IMR-90 (cell line): ENCODE measurements at regions not wholly inside any gene's neighbourhood (a gene's known extent, or its start where the extent isn't known, plus 50 kb on each side); places are given as distances from the start of the nearest gene placed in this dataset.

Experiments
- ATAC-seq: fragments of 200-7000 bp; cut with Tn5 transposase; 2 replicates; pipeline ENCODE4 v1.9.1; 2020; ENCODE audit warnings: low read depth, mild to moderate bottlenecking, moderate library complexity
- BruUV-seq: library from RNA; stranded (reverse); fragments of 400-500 nt; replicated peaks from 2 replicates; lab custom pipeline; 2021; lab: Mats Ljungman, UMichigan
- CTCF ChIA-PET: fragments of 300-600 bp; formaldehyde crosslinking; extraction: SDS; loops from one replicate; lab custom pipeline; 2021; ENCODE audit warnings: antibody characterized with exemption; lab: Yijun Ruan, JAX
- POLR2A ChIA-PET: fragments of 300-600 bp; sonication (Branson Sonifier 250); formaldehyde crosslinking; loops from one replicate; lab custom pipeline; 2022; ENCODE audit warnings: antibody characterized with exemption; ENCODE audit not compliant: unreplicated experiment; lab: Charles Lee
- DNase-seq: peaks from one replicate; pipeline ENCODE4 v3.0.0; 2013
- H2AFZ ChIP-seq: replicated peaks from 2 replicates; pipeline ENCODE3; 2013; ENCODE audit warnings: low read length, mild to moderate bottlenecking; ENCODE audit not compliant: poor library complexity
- H2AK5ac ChIP-seq: 2 replicates; pipeline ENCODE4 v1.6.1; 2013; ENCODE audit warnings: low read depth, low read length, inconsistent platforms
- H2AK9ac ChIP-seq: replicated peaks from 2 replicates; pipeline ENCODE3; 2013; ENCODE audit warnings: mild to moderate bottlenecking, low read depth, low read length, moderate library complexity; ENCODE audit not compliant: poor library complexity
- H2BK120ac ChIP-seq: 2 replicates; pipeline ENCODE4 v1.6.1; 2013; ENCODE audit warnings: low read depth, low read length, inconsistent platforms
- H2BK15ac ChIP-seq: 3 replicates; pipeline ENCODE4 v1.6.1; 2013; ENCODE audit warnings: low read depth, low read length, inconsistent platforms
- H2BK20ac ChIP-seq: 2 replicates; pipeline ENCODE4 v1.6.1; 2013; ENCODE audit warnings: low read depth, mild to moderate bottlenecking, inconsistent platforms, low read length, moderate library complexity
- H2BK5ac ChIP-seq: 2 replicates; pipeline ENCODE4 v1.6.1; 2013; ENCODE audit warnings: mild to moderate bottlenecking, low read depth, low read length, inconsistent platforms; ENCODE audit not compliant: poor library complexity, severe bottlenecking
- H3K14ac ChIP-seq: replicated peaks from 2 replicates; pipeline ENCODE4 v1.6.1; 2013; ENCODE audit warnings: low read depth, low read length, inconsistent platforms
- H3K18ac ChIP-seq: 2 replicates; pipeline ENCODE4 v1.6.1; 2013; ENCODE audit warnings: low read depth, low read length, control low read depth
- H3K23ac ChIP-seq: 2 replicates; pipeline ENCODE4 v1.6.1; 2013; ENCODE audit warnings: low read depth, low read length, inconsistent platforms
- H3K27ac ChIP-seq: 2 replicates; pipeline ENCODE4 v1.5.1; 2013; ENCODE audit warnings: mild to moderate bottlenecking, control low read depth, low read length; ENCODE audit not compliant: insufficient read depth
- H3K27me3 ChIP-seq: 2 replicates; pipeline ENCODE4 v1.6.1; 2013; ENCODE audit warnings: low read length; ENCODE audit not compliant: control insufficient read depth, insufficient read depth
- H3K36me3 ChIP-seq: 2 replicates; pipeline ENCODE4 v1.6.1; 2013; ENCODE audit warnings: low read length, mixed read lengths; ENCODE audit not compliant: control insufficient read depth, insufficient read depth
- H3K4ac ChIP-seq: 2 replicates; pipeline ENCODE4 v1.6.1; 2013; ENCODE audit warnings: low read depth, low read length, inconsistent platforms
- H3K4me1 ChIP-seq: 2 replicates; pipeline ENCODE4 v1.6.1; 2013; ENCODE audit warnings: low read length, mixed read lengths; ENCODE audit not compliant: control insufficient read depth, insufficient read depth
- H3K4me2 ChIP-seq: 2 replicates; pipeline ENCODE4 v1.6.1; 2013; ENCODE audit warnings: low read depth, mild to moderate bottlenecking, control low read depth, low read length, moderate library complexity
- H3K4me3 ChIP-seq: 2 replicates; pipeline ENCODE4 v1.5.1; 2013; ENCODE audit warnings: low read depth, mild to moderate bottlenecking, control low read depth, low read length, moderate library complexity; ENCODE audit not compliant: insufficient read depth
- H3K56ac ChIP-seq: 2 replicates; pipeline ENCODE4 v1.6.1; 2013; ENCODE audit warnings: low read length, inconsistent platforms; ENCODE audit not compliant: insufficient read depth; ENCODE audit errors: extremely low read depth
- H3K79me1 ChIP-seq, 2 experiments: 2 replicates each; pipeline ENCODE4 v1.6.1; 2013; ENCODE audit warnings: low read length in 2 of 2, inconsistent platforms in 1 of 2, low read depth in 1 of 2
- H3K9ac ChIP-seq: 2 replicates; pipeline ENCODE4 v1.6.1; 2013; ENCODE audit warnings: low read depth, low read length, control low read depth
- H3K9me1 ChIP-seq: 2 replicates; pipeline ENCODE4 v1.6.1; 2013; ENCODE audit warnings: low read length, inconsistent platforms; ENCODE audit not compliant: insufficient read depth
- H3K9me3 ChIP-seq: 2 replicates; pipeline ENCODE4 v1.6.1; 2013; ENCODE audit warnings: low read length; ENCODE audit not compliant: control insufficient read depth, insufficient read depth
- H4K20me1 ChIP-seq: 2 replicates; pipeline ENCODE4 v1.6.1; 2013; ENCODE audit warnings: low read length, inconsistent platforms; ENCODE audit not compliant: insufficient read depth
- H4K5ac ChIP-seq: 2 replicates; pipeline ENCODE4 v1.6.1; 2013; ENCODE audit warnings: mild to moderate bottlenecking, low read depth, low read length, control low read depth
- H4K8ac ChIP-seq, 2 experiments: 2 replicates each; pipeline ENCODE4 v1.6.1; 2013; ENCODE audit warnings: low read depth in 2 of 2, low read length in 2 of 2, control low read depth in 1 of 2, inconsistent platforms in 1 of 2
- H4K91ac ChIP-seq: 2 replicates; pipeline ENCODE4 v1.6.1; 2013; ENCODE audit warnings: low read depth, low read length, inconsistent platforms; ENCODE audit not compliant: insufficient read depth
- CEBPB ChIP-seq: IDR thresholded peaks from 2 replicates; pipeline ENCODE4 v1.6.1; 2012; ENCODE audit warnings: low read depth, low read length, improper control_type of control experiment
- CHD1 ChIP-seq: IDR thresholded peaks from 2 replicates; pipeline ENCODE4 v1.6.1; 2012; ENCODE audit warnings: low read depth, low read length, improper control_type of control experiment
- FOS ChIP-seq: fragments of 150-350 bp; IDR thresholded peaks from 2 replicates; pipeline ENCODE4 v1.6.1; 2016; ENCODE audit warnings: low read depth, low read length
- MAFK ChIP-seq: IDR thresholded peaks from 2 replicates; pipeline ENCODE4 v1.6.1; 2012; ENCODE audit warnings: low read depth, low read length, improper control_type of control experiment
- MAZ ChIP-seq: IDR thresholded peaks from 2 replicates; pipeline ENCODE4 v1.6.1; 2012; ENCODE audit warnings: low read depth, mild to moderate bottlenecking, low read length, improper control_type of control experiment, moderate library complexity, borderline replicate concordance
- MXI1 ChIP-seq: IDR thresholded peaks from 2 replicates; pipeline ENCODE4 v1.6.1; 2012; ENCODE audit warnings: low read depth, mild to moderate bottlenecking, low read length, moderate library complexity, borderline replicate concordance
- NFE2L2 ChIP-seq: fragments of 150-350 bp; IDR thresholded peaks from 2 replicates; pipeline ENCODE4 v1.6.1; 2016; ENCODE audit warnings: low read depth, mild to moderate bottlenecking, low read length
- RAD21 ChIP-seq: IDR thresholded peaks from 2 replicates; pipeline ENCODE4 v1.6.1; 2012; ENCODE audit warnings: low read length, improper control_type of control experiment
- RCOR1 ChIP-seq: IDR thresholded peaks from 2 replicates; pipeline ENCODE4 v1.6.1; 2012; ENCODE audit warnings: mild to moderate bottlenecking, low read length, improper control_type of control experiment; ENCODE audit not compliant: insufficient replicate concordance
- USF2 ChIP-seq: fragments of 150-350 bp; IDR thresholded peaks from 2 replicates; pipeline ENCODE4 v1.6.1; 2017; ENCODE audit warnings: mild to moderate bottlenecking, antibody characterized with exemption, low read length, low read depth
- WGBS, 2 experiments: methylation state at CpG; one replicate each; pipeline versions ENCODE4 v1.1.5 to v1.1.7; 2013; ENCODE audit warnings: missing lambda C conversion rate in 2 of 2; ENCODE audit not compliant: insufficient read length in 1 of 2; ENCODE audit errors: extremely low coverage in 2 of 2; 5-methylcytosine and 5-hydroxymethylcytosine counted together
- dilution Hi-C: fragments of 300-500 bp; cut with HindIII; formaldehyde crosslinking; loops from one replicate; pipeline ENCODE4 v1.14.3; 2018; ENCODE audit warnings: low sequenced_read_pairs; ENCODE audit not compliant: unreplicated experiment
- in situ Hi-C: fragments of 300-500 bp; cut with MboI; formaldehyde crosslinking; loops from 3 replicates; pipeline ENCODE4 v1.14.3; 2019; ENCODE audit warnings: low sequenced_read_pairs, inconsistent platforms, mixed read lengths
- intact Hi-C: fragments of 100-400 bp; cut with micrococcal nuclease; formaldehyde crosslinking; loops from 2 replicates; pipeline ENCODE4 v1.10.0; 2022
- TF ChIP-seq, protein P1 (sequence below): fragments of 150-350 bp; IDR thresholded peaks from 2 replicates; pipeline ENCODE4 v1.6.1; 2016; ENCODE audit warnings: low read depth, mild to moderate bottlenecking, low read length, moderate library complexity, borderline replicate concordance
- TF ChIP-seq, protein P2 (sequence below): conservative IDR thresholded peaks from 2 replicates; pipeline ENCODE4 v1.5.1; 2012; ENCODE audit warnings: mild to moderate bottlenecking, low read depth, low read length, improper control_type of control experiment

- in situ Hi-C loops = no loop called here
- WGBS, 2 experiments = 100% methylated on average over 3 of the region's 6 CpGs; no CpG with 5 or more reads in 1 of the 2 experiments
- no peaks in the 10 kb centered on the region for H3K79me1 ChIP-seq
Measured at GRCh38 chr6:15837205-15837604, 174.4 kb upstream of the DTNBP1 start.

More at GRCh38 chr6:15837205-15837604, 174.4 kb upstream of the DTNBP1 start:
- H3K9me3 ChIP-seq = no peaks in the 10 kb centered on the region
- H2BK120ac ChIP-seq = no peak overlapping the region
- DNase-seq (no peak), ATAC-seq (no peak)
- no peak overlapping the region for H3K27ac ChIP-seq
- no peak overlapping the region for H3K56ac ChIP-seq
- ChIA-PET CTCF (no interaction called here), POLR2A (no interaction called here)
- no peak overlapping the region for H3K4ac ChIP-seq
- no peak overlapping the region for H2BK5ac ChIP-seq
- H3K23ac ChIP-seq = no peak overlapping the region
- no peaks in the 10 kb centered on the region for H3K36me3 ChIP-seq
- H3K4me3 ChIP-seq = no peak overlapping the region
- no TSS peak for BruUV-seq
- H4K8ac ChIP-seq = no peak overlapping the region
- TF ChIP-seq MXI1 (no peak), RCOR1 (no peak), MAZ (no peak), NFE2L2 (no peak), CEBPB (no peak), CHD1 (no peak), FOS (no peak), MAFK (no peak), RAD21 (no peak), USF2 (no peak)
- TF ChIP-seq, protein P1, sequence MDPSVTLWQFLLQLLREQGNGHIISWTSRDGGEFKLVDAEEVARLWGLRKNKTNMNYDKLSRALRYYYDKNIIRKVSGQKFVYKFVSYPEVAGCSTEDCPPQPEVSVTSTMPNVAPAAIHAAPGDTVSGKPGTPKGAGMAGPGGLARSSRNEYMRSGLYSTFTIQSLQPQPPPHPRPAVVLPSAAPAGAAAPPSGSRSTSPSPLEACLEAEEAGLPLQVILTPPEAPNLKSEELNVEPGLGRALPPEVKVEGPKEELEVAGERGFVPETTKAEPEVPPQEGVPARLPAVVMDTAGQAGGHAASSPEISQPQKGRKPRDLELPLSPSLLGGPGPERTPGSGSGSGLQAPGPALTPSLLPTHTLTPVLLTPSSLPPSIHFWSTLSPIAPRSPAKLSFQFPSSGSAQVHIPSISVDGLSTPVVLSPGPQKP = no peak
- TF ChIP-seq, protein P2, sequence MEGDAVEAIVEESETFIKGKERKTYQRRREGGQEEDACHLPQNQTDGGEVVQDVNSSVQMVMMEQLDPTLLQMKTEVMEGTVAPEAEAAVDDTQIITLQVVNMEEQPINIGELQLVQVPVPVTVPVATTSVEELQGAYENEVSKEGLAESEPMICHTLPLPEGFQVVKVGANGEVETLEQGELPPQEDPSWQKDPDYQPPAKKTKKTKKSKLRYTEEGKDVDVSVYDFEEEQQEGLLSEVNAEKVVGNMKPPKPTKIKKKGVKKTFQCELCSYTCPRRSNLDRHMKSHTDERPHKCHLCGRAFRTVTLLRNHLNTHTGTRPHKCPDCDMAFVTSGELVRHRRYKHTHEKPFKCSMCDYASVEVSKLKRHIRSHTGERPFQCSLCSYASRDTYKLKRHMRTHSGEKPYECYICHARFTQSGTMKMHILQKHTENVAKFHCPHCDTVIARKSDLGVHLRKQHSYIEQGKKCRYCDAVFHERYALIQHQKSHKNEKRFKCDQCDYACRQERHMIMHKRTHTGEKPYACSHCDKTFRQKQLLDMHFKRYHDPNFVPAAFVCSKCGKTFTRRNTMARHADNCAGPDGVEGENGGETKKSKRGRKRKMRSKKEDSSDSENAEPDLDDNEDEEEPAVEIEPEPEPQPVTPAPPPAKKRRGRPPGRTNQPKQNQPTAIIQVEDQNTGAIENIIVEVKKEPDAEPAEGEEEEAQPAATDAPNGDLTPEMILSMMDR = no peak
- dilution Hi-C loops = no loop called here
- H2AK9ac ChIP-seq = no peak overlapping the region
- H3K18ac ChIP-seq = no peak overlapping the region
- H3K27me3 ChIP-seq = peaks cover 12% of the 10 kb centered on the region
- H2AFZ ChIP-seq = no peak overlapping the region
- no peak overlapping the region for H3K4me2 ChIP-seq
- H2BK15ac ChIP-seq = no peak overlapping the region
- no peak overlapping the region for H3K9ac ChIP-seq
- no peak overlapping the region for H3K14ac ChIP-seq
- no peaks in the 10 kb centered on the region for H3K4me1 ChIP-seq
- H2AK5ac ChIP-seq = no peak overlapping the region
- H3K9me1 ChIP-seq = no peaks in the 10 kb centered on the region
- no peaks in the 10 kb centered on the region; the same call in 1 of the 2 replicates for H4K20me1 ChIP-seq
- intact Hi-C loops = no loop called here
- no peak overlapping the region for H4K91ac ChIP-seq
- no peak overlapping the region for H4K5ac ChIP-seq
- H2BK20ac ChIP-seq = no peak overlapping the region
